ENCODE measurements at regions not wholly inside any gene's neighbourhood (a gene's known extent, or its start where the extent isn't known, plus 50 kb on each side); places are given as distances from the start of the nearest gene placed in this dataset.
A peak's percentile ranks its signal among the peaks of the same experiment; 100 is the strongest.
"Not testable (repeated sequence)": the region's sequence is repeated elsewhere in the genome, so short reads cannot be mapped to it uniquely, and the experiment has no call there.

DNA sequence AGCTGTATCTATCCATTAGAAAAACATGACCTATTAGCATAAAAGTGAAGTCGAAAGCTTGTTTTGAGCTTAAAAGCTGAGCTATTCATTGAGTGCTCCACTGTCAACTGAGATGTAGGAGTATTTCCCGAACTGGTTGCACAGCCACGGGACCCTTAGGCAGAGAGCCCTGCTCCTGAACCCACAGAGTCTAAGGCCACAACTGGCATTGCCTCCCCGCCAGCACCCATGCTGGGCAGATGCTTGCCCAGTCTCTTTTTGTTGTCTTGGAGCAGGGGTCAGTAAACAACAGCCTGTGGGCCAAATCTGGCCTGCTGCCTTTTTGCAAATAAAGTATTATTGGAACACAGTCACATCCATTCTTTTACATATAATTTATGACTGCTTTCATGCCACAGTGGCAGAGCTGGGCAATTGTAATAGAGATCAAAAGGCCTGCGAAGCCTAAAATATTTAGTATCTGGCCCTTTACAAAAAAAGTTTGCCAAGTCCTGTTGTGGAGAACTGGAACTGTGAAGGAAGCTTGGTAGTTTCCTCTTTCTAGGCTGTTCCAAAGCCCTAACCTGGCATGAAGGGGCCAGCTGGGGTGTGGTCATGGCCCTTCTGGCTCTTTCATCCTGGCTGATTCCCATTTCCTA lies 58.4 kb upstream of the WAPL start:
- no peak for DNase-seq

DNA sequence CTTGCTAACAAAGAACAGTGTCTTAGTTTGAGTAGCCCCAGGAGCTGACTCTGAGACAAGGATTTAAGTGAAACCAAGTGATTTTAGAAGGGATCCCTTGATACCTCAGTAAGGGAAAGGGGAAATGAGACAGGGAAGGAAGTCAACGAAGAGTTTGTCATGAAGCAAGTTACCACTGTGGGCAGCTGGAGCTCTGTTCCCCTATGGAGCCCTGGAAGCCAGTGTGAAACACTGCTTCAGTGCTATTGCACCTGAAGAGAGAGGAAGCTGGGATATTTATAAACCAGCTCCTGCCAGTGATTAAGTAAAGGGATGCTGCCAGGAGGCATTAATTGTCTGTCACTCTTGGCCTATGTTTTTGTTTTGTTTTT lies 58.9 kb upstream of the WAPL start:
- DNase-seq: no peak

GRCh38 chr10:86583983-86584382 lies 62.4 kb upstream of the WAPL start:
- DNase-seq: no peak

- DNase-seq: peak; percentile 45 to 56
Measured at GRCh38 chr10:86585037-86585929, 63.7 kb upstream of the WAPL start.

DNA sequence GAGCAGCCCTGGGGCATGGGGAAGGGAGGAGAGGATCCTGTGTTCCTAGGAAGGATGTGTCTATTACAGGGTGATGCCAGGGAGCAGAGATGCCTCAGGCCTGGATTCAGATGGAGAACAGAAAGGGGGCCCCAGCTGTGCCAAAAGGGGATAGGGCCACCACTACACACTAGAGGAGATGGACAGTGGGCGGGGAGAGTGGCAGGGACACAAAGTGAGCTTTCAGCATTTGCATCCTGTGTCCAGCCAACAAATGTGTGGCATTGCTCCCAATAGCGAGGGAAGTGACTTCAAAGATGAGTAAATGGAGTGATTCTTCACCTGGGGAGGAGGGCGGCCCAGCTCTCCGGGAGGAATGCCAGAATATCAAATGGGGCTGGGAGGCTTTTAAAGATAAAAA lies 64.9 kb upstream of the WAPL start:
- DNase-seq: no peak

- not testable (repeated sequence) for DNase-seq
Measured at GRCh38 chr10:86588781-86589180, 65.6 kb upstream of the OPN4 start.

GRCh38 chr10:86591436-86591835 lies 62.9 kb upstream of the OPN4 start:
- no peak for DNase-seq

DNA sequence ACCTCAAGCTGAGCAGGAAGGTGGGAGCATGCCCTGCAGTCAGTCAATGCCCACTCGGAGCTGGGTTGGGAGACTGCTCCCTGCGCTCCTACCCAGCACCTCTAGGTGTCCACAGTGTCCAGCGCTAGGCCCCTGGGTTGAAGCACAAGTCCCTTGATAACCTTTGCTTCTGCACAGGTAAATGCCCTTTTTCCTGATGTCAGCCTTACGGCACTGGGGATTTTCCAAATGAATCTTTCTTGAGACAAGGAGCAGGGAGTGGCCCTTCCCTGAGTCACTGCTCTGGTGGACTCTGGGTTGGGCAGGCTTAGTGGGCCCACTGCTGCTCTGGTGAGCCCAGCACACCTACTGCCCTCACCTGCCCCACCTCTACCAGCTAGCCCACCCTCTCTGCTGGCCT lies 61.9 kb upstream of the OPN4 start:
- no peak for DNase-seq

DNA sequence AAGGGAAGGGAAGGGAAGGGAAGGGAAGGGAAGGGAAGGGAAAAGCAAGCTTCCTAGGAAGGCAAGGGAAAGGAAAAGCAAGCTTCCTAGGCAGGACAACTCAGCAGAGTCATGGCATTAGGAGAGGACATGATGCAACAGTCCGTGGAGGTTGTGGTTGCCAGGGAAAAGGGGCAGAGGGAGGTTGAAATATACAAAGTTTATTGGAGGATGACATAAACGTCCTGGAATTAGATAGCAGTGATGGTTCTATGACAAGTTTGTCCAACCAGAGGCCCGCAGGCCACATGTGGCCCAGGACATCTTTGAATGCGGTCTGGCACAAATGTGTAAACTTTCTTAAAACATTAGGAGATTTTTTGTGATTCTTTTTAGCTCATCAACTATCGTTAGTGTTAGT lies 59.8 kb upstream of the OPN4 start:
- DNase-seq: no peak

GRCh38 chr10:86595496-86595895 lies 58.9 kb upstream of the OPN4 start:
- no peak for DNase-seq

DNA sequence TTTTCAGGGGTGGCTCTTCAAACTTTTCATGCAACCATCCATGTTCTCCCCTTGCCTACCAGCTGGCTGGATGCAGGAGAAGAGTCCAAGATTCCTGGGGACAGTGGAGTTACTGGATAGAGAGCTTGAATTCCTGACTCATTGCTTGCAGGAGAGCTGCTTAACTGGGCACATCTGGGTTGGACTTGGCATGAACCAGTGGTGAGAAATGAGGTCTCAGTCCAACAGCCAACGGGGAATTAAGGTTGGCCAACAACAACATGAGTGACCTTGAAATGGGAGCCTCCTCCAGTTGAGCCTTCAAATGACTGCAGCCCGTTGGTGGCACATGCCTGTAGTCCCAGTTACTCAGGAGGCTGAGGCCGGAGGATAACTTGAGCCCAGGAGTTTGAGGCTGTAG lies 58.1 kb upstream of the OPN4 start:
- no peak for DNase-seq

GRCh38 chr10:86597306-86597705 lies 57.0 kb upstream of the OPN4 start:
- no peak for DNase-seq

- no peak for DNase-seq
Measured at GRCh38 chr10:86598151-86598550, 56.2 kb upstream of the OPN4 start.

- DNase-seq: no peak
Measured at GRCh38 chr10:86599041-86599440, 55.3 kb upstream of the OPN4 start.

- no peak for DNase-seq
Measured at GRCh38 chr10:86599729-86600128, 54.6 kb upstream of the OPN4 start.

- DNase-seq: no peak
Measured at GRCh38 chr10:86600296-86600695, 54.1 kb upstream of the OPN4 start.

GRCh38 chr10:86601956-86602602 lies 52.3 kb upstream of the OPN4 start:
- no peak for DNase-seq

DNA sequence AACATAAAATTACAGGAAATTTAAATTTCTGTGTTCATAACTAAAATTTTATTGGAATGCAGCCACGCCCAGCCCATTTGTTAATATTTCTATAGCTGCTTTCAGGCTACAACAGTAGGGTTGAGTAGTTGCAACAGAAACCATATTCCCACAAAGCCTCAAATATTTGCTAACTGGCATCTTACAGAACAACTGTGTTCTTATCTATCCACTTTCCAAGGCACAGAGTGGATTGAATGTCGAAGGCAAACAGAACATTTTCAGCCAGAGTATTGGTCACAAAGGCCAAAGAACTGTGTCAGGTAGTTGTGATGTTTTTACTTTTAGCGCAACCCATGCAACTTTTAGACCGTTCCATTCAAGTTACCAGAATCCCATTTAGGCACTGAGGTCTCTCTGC lies 51.1 kb upstream of the OPN4 start:
- no peak for DNase-seq

Data from right lung (tissue), 2 donors.